GM18907 (cell line): ENCODE measurements at regions not wholly inside any gene's neighbourhood (a gene's known extent, or its start where the extent isn't known, plus 50 kb on each side); places are given as distances from the start of the nearest gene placed in this dataset.
A peak's percentile ranks its signal among the peaks of the same experiment; 100 is the strongest.

Experiments used
- ATAC-seq: cut with Tn5 transposase; IDR thresholded peaks from one replicate; pipeline ENCODE4 v1.9.1; 2021; ENCODE audit warnings: mild to moderate bottlenecking, moderate library complexity; ENCODE audit not compliant: unreplicated experiment

GRCh38 chr7:95669513-95669912 is 73.2 kb upstream of the PDK4 start:
- peak; percentile 82 for ATAC-seq

- no peak for ATAC-seq
Observed at GRCh38 chr7:95668504-95669018, 72.2 kb upstream of the PDK4 start.

- ATAC-seq, result no peak
Observed at GRCh38 chr7:95662987-95663386, 66.7 kb upstream of the PDK4 start.

- no peak for ATAC-seq
Observed at GRCh38 chr7:95660023-95660434, 63.7 kb upstream of the PDK4 start.

GRCh38 chr7:95658676-95659075 is 62.4 kb upstream of the PDK4 start:
- ATAC-seq, result no peak

- ATAC-seq, result no peak
Observed at GRCh38 chr7:95649546-95649945, 53.2 kb upstream of the PDK4 start.

- no peak for ATAC-seq
Observed at GRCh38 chr7:95646350-95646749, 50.0 kb upstream of the PDK4 start.
